ENCODE measurements at regions not wholly inside any gene's neighbourhood (a gene's known extent, or its start where the extent isn't known, plus 50 kb on each side); places are given as distances from the start of the nearest gene placed in this dataset.

- DNase-seq: no peak
Observed at GRCh38 chr2:223532161-223532560, 70.0 kb downstream of the SCG2 start.

- no peak for DNase-seq
Observed at GRCh38 chr2:223532712-223533111, 69.4 kb downstream of the SCG2 start.

GRCh38 chr2:223536546-223536945, 65.6 kb downstream of the SCG2 start:
- DNase-seq: no peak

GRCh38 chr2:223537115-223537514, 65.0 kb downstream of the SCG2 start:
- DNase-seq: no peak

GRCh38 chr2:223537651-223538601, 64.2 kb downstream of the SCG2 start:
- no peak for DNase-seq

GRCh38 chr2:223538920-223539440, 63.2 kb downstream of the SCG2 start:
- no peak for DNase-seq

GRCh38 chr2:223541546-223541945, 60.6 kb downstream of the SCG2 start:
- no peak for DNase-seq

GRCh38 chr2:223542501-223542900, 59.7 kb downstream of the SCG2 start:
- no peak for DNase-seq

GRCh38 chr2:223545406-223545805, 56.8 kb downstream of the SCG2 start:
- DNase-seq: no peak

- no peak for DNase-seq
Observed at GRCh38 chr2:223545830-223546229, 56.3 kb downstream of the SCG2 start.
